GM21515 (cell line): ENCODE measurements at regions not wholly inside any gene's neighbourhood (a gene's known extent, or its start where the extent isn't known, plus 50 kb on each side); places are given as distances from the start of the nearest gene placed in this dataset.

Experiments
- ATAC-seq: cut with Tn5 transposase; IDR thresholded peaks from one replicate; pipeline ENCODE4 v1.9.1; 2021; ENCODE audit not compliant: unreplicated experiment

DNA sequence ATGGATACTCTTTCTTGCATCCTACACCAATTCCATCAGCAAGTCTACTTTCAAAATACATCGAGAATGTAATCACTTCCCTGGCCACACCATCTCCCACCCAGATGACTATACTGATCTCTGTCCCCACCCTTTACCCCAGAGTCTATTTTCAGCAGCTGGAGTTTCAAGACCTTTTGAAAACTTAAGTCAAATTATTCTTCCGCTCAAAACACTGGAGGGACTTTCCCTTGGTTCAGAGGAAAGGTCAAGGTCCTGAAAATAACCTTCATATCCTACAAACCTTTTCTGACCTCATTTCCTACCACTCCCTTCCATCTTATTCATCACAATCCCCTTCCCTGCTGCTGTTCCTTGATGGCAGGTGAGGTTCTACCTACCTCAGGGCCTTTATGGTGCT, 58.8 kb upstream of the LYPD6 start:
- ATAC-seq, result peak; percentile 97

DNA sequence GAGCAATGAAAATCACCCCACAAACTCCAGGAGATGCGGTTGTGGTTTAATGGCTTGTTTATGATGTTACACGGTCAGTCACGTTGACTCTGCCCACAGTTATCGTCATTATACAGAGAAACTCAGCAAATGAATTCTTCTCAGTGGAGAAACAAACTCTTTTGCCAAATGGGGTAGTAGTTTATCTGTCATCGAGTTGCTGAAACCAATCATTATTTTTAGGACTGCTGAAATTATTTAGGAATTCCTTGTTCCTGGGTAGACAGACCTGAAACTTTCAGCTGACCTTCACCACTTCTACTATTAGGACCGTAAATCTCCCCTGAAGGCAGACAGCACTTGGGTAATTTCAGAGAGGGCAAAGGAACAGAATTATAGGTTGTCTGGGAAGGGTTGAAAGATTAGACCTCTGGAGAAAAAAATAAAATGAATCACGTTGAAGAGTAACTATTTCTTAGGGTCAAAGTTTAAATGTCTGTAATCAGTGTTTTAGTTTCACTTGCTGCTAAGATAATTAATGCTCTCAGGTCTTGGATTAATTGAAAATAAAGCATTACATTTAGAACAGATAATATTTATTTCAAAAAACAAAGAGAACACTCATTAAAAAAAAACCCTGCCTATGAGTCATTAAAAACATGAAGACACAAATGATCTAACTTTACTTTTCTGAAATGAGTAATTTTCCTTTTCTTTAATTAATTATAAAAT, 52.1 kb upstream of the LYPD6 start:
- no peak for ATAC-seq

DNA sequence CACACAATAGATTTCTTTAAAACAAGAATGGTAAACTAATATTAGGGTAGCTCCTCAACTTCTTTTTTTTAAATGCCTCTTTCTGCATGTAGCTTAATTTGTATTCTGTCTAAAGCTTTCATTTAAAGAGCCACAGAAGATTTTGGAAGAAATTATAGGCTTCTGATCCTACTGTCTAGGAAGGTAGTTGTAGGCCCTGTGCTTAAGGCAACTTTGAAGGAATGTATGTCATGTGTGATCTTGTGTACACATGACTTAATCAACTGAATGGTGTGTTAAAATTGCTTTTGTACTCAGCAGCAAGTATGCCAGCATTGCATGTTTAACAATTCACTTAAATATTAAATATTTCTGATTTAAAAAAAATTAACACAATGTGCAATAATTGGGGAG, 51.5 kb upstream of the LYPD6 start:
- ATAC-seq, result no peak
